ENCODE measurements at regions not wholly inside any gene's neighbourhood (a gene's known extent, or its start where the extent isn't known, plus 50 kb on each side); places are given as distances from the start of the nearest gene placed in this dataset.

GRCh38 chr9:110148384-110148783, 59.6 kb downstream of the C9orf152 start:
- DNase-seq = no peak
- intact Hi-C loops (cut with DNase I) = no loop called here
- peak; percentile 13 for ATAC-seq
- Histone ChIP-seq H3K4me1 (peaks cover 5 to 65% of the 10 kb centered on the region in 2 donors), H3K27me3 (no peaks in the 10 kb centered on the region), H3K27ac (peak overlapping the region in 1 of 2 donors; percentile 53), H3K4me3 (no peak overlapping the region), H3K36me3 (no peaks in the 10 kb centered on the region), H3K9me3 (no peaks in the 10 kb centered on the region)
- TF ChIP-seq CTCF (IDR thresholded peaks at IDR 0.05) = no peak

- ATAC-seq (no peak), DNase-seq (no peak)
- H3K27ac ChIP-seq = peak overlapping the region in 1 of 2 donors; percentile 53
- peaks cover under 1 to 64% of the 10 kb centered on the region in 2 donors for H3K4me1 ChIP-seq
- no peaks in the 10 kb centered on the region for H3K27me3 ChIP-seq
- TF ChIP-seq CTCF (IDR thresholded peaks at IDR 0.05) = no peak
- H3K4me3 ChIP-seq = no peak overlapping the region
- no peaks in the 10 kb centered on the region for H3K9me3 ChIP-seq
- no peaks in the 10 kb centered on the region for H3K36me3 ChIP-seq
- intact Hi-C loops (cut with DNase I) = no loop called here
Measured at GRCh38 chr9:110148891-110149290, 59.1 kb downstream of the C9orf152 start.

All from left lung (tissue), 4 donors.